ENCODE measurements at regions not wholly inside any gene's neighbourhood (a gene's known extent, or its start where the extent isn't known, plus 50 kb on each side); places are given as distances from the start of the nearest gene placed in this dataset.
"Not testable (repeated sequence)": the region's sequence is repeated elsewhere in the genome, so short reads cannot be mapped to it uniquely, and the experiment has no call there.

DNA sequence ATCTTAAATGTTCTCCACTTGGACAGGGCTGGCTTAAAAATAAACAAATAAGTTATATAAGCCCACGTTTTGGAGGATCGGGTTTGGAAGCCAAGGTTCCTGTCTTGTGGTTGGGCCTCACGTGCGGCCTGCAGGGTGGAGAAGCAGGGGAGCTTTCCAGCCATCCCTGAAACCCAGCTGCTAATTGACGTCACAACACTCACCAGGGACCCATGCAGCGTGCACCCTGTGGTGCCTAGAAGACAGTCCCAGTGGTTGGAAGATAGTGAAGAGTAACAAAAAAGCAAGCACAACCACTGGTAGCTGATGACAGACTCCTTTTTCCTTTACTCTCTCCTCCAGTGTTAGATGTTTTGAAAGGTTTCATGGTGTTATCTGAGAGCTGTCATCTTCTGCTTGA is 142.0 kb upstream of the RBPJ start:
- DNase-seq (ENCODE audit: low spot score): peak; percentile 73
- ATAC-seq: peak; percentile 95

GRCh38 chr4:26179316-26179760 is 141.5 kb upstream of the RBPJ start:
- DNase-seq (ENCODE audit: low spot score) (no peak), ATAC-seq (peak; percentile 4)
- intact Hi-C loops (cut with DNase I): no loop called here

More for the DNA sequence above, 142.0 kb upstream of the RBPJ start:
- intact Hi-C loops (cut with DNase I): no loop called here

GRCh38 chr4:26181616-26182015 is 139.2 kb upstream of the RBPJ start:
- no peak for DNase-seq (ENCODE audit: low spot score)
- intact Hi-C loops (cut with DNase I): no loop called here
- no peak for ATAC-seq

DNA sequence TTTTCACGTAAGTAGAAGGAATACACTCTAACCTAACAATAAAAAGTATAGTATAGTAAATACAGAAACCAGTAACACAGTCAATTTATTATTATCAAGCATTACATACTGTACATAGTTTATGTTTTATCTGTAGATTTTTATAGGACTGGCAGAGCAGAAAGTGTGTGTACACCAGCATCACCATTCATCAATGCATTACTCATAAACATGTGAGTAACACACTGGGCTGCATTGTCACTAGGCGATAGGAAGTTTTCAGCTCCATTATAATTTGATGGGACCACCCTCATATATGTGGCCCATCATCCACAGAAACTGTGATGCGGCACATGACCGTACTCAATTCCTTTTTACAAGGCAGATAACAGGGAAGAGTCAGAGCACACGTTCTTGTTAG is 137.8 kb upstream of the RBPJ start:
- ATAC-seq: no peak
- intact Hi-C loops (cut with DNase I): no loop called here
- no peak for DNase-seq (ENCODE audit: low spot score)

DNA sequence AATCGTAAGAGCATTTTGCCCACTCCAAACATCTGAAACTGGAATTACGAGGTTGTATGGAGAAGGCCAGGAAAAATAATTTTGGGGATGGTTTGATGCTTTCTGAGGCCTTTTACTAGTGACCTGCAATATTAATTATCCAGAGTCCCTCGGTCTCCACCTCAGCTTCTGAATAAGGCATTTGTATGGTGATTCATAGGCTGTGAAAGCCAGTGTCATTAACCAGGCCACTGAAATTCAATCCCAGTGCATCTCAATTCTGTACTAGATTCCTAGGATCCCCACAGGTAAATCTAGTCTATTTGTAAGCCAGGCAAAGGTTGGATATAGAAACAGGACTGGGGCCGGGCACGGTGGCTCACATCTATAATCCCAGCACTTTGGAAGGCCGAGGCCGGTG is 135.4 kb upstream of the RBPJ start:
- ATAC-seq (no peak), DNase-seq (ENCODE audit: low spot score) (no peak)
- intact Hi-C loops (cut with DNase I): no loop called here

- intact Hi-C loops (cut with DNase I): no loop called here
- ATAC-seq (no peak), DNase-seq (ENCODE audit: low spot score) (no peak)
Observed at GRCh38 chr4:26191353-26191752, 129.5 kb upstream of the RBPJ start.

- intact Hi-C loops (cut with DNase I): no loop called here
- DNase-seq (ENCODE audit: low spot score): no peak
- no peak for ATAC-seq
Observed at GRCh38 chr4:26192899-26193869, 127.6 kb upstream of the RBPJ start.

DNA sequence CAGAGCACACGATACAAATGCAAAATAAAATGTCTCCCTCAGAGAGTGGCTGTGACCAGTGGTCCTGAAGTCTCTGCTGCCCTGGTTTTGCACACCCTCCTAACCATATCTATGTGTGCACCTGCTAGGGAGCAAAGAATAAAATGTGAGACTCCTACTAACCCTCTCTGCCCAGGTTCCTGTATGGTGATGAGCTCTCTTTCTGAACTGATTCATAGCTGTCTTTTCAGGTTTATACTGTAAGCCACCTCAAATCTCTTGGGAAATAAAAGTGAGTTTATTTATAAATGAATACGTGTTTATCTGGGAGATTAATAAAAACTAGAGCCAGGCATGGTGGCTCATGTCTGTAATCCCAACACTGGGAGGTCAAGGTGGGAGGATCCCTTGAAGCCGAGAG is 126.0 kb upstream of the RBPJ start:
- intact Hi-C loops (cut with DNase I): no loop called here
- DNase-seq (ENCODE audit: low spot score) (no peak), ATAC-seq (no peak)

- DNase-seq (ENCODE audit: low spot score) (no peak), ATAC-seq (no peak)
- intact Hi-C loops (cut with DNase I): no loop called here
Observed at GRCh38 chr4:26196567-26196966, 124.2 kb upstream of the RBPJ start.

GRCh38 chr4:26197018-26197779 is 123.6 kb upstream of the RBPJ start:
- intact Hi-C loops (cut with DNase I): no loop called here
- ATAC-seq: no peak
- no peak for DNase-seq (ENCODE audit: low spot score)

GRCh38 chr4:26198931-26199330 is 121.9 kb upstream of the RBPJ start:
- DNase-seq (ENCODE audit: low spot score); intact Hi-C loops (cut with DNase I); ATAC-seq: not testable (repeated sequence)

- DNase-seq (ENCODE audit: low spot score): no peak
Observed at GRCh38 chr4:26199596-26199995, 121.2 kb upstream of the RBPJ start.

DNA sequence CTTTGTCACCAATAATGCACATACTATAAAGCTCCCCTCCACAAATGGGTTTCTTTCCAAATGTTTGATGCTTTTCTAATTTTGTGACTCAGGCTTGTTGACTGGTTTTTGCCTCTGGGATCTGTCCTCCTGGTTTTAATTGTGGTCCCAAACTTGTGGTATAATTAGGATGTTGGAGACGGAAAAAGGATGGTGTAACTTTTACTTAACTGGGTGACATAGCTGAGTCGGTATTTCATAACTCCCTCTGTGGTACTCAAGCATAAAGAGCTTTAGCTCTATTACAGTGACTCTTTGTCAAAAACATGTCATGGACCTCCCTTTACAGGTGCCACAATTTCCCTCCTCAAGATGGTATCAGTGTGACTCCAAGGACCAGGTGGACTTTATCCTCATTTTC is 119.7 kb upstream of the RBPJ start:
- ATAC-seq (no peak), DNase-seq (ENCODE audit: low spot score) (no peak)
- intact Hi-C loops (cut with DNase I): no loop called here

More at GRCh38 chr4:26199596-26199995, 121.2 kb upstream of the RBPJ start:
- intact Hi-C loops (cut with DNase I): no loop called here
- ATAC-seq: no peak

DNA sequence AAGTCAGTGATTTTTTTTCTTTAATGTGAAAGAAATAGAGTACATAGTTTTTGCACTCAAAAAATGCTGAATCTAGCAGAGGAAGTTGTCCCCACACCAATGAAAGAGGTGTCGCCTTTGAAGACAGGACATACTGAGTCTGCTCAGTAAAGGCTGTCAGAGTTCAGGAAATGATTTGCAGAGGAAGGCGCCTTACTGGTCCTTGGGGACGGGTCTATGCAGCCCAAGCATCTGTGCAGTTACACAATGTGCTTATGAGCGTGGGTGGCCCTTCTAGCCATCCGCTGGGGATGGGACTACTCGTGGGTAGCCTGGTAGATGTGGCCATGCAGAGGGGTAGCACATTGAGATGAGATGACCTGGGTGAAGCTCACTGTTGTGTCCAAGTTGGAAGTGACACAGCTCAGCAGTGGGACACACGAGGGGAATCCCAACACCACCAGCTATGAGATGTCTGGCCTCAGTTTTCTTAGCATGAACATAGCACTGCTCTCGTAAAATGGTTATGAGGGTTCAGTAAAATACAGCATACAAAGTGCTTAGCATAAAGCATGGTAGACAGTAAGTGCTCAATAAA is 116.5 kb upstream of the RBPJ start:
- DNase-seq (ENCODE audit: low spot score) (no peak), ATAC-seq (peak; percentile 13)
- intact Hi-C loops (cut with DNase I): no loop called here

GRCh38 chr4:26204911-26205370 is 115.9 kb upstream of the RBPJ start:
- ATAC-seq (peak; percentile 67), DNase-seq (ENCODE audit: low spot score) (peak; percentile 63)
- intact Hi-C loops (cut with DNase I): no loop called here

GRCh38 chr4:26206339-26206738 is 114.5 kb upstream of the RBPJ start:
- peak; percentile 95 for ATAC-seq
- intact Hi-C loops (cut with DNase I): no loop called here
- DNase-seq (ENCODE audit: low spot score): peak; percentile 64

DNA sequence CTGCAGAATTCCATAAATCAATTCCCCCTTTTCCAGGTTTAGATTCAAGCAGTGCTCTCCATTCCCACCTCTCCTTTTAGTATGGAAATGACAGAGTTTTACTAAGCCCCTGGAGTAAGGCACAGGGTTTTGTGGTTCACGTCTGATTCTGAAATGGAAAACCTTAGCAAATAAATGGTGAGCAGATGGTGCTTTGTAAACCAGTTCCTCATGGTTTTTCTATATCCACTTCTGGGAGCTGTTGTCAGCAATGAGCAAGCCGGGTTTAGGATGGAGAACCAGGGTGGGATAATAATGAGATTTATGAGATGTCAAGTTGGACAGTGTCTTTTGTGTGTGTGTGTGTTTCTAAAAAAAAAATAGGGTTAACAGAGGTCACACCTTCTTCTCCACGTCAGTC is 113.8 kb upstream of the RBPJ start:
- intact Hi-C loops (cut with DNase I): no loop called here
- DNase-seq (ENCODE audit: low spot score) (no peak), ATAC-seq (no peak)

DNA sequence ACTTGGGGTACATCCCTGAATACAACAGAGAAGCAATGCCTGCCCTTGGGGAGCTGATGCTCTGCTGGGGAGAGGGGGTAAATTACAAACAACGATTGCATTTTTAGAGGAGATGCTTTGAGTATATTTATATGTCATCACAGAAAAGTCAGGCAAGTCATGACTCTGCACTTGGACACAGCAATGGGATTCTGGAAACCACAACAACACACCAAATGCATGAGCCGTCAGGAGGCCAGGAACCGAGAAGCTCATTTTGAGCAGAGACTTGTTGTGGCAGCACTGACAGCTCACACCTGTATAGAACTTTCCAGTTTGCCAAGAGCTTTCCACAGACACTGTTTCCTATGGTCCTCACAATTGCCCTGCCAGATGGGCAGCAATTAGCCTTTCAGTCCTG is 113.2 kb upstream of the RBPJ start:
- ATAC-seq (no peak), DNase-seq (ENCODE audit: low spot score) (no peak)
- intact Hi-C loops (cut with DNase I): no loop called here

GRCh38 chr4:26208237-26208994 is 112.4 kb upstream of the RBPJ start:
- ATAC-seq (no peak), DNase-seq (ENCODE audit: low spot score) (no peak)
- intact Hi-C loops (cut with DNase I): no loop called here
